HG02623 (cell line): ENCODE measurements at regions not wholly inside any gene's neighbourhood (a gene's known extent, or its start where the extent isn't known, plus 50 kb on each side); places are given as distances from the start of the nearest gene placed in this dataset.

ENCODE experiments used
- ATAC-seq: cut with Tn5 transposase; IDR thresholded peaks from one replicate; pipeline ENCODE4 v1.9.1; 2021; ENCODE audit warnings: moderate library complexity; ENCODE audit not compliant: unreplicated experiment

DNA sequence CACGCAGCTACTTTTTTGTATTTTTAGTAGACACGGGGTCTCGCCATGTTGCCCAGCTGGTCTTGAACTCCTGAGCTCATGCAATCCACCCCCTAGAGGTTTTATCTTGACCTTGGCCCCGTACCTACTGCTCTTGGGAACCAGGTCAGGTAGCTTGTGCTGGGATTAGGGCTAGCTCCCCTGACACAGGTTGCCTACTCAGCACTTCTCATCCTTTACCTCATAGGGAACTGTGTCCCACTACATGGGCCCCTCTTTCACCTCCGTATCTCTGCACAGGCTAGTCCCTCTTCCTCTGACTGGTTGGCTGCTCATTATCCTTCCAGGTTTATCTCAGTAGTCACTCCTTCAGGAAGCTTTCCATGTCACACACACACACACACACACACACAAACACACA lies 58.0 kb upstream of the ITPRID1 start:
- no peak for ATAC-seq

DNA sequence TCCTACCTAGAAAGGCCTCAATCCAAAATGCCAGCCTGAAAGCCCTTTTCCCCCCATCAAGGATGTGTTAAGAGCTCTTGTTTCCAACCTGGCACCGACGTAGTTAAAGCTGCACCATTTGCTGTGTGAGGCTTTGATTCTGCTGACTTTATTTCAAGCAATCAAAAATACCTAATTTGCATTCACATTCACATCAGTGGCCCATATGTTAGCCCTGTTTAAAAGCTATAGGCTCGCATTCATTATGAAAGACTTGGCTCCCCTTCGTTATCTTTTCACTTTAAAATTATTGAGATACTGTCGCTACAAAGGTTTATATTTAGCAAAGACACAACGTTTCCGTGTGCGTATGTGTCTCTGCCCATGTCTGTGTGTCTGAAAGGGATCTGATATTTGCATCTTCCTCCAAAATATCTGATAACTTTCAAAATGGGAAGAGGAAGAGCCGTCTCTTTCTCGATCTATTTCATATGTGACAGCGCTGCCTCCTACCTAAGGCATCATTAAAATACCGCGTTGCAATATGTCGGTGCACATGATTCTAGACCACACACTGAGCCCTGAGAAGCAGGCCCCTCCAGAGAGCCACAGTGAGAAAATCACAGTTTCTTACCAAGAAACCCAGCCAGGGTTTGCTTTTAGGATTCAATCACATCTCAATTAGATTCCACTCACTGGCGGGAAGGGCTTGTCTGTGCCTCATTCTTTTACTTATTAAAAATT lies 57.1 kb upstream of the ITPRID1 start:
- no peak for ATAC-seq

DNA sequence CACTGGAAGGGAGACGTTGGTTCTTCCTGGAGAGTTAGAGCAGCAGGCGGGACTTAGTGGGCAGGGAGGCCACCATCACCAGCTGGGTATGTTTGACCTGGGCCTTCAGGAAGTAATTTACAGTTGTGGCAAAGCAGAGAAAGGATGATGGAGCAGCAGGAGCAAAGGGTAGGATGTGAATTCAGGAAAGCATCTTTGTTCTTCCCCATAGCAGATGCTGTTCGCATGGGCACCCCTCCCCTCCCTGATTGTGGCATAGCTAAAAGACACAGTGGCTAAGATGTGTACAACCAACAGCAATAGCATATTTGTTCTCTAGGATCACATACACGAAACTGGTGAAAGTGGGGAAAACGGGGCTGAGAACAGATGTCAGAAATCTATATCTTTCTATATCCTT lies 56.3 kb upstream of the ITPRID1 start:
- no peak for ATAC-seq

- ATAC-seq = no peak
Observed at GRCh38 chr7:31458203-31458602, 55.7 kb upstream of the ITPRID1 start.

- no peak for ATAC-seq
Observed at GRCh38 chr7:31462636-31463035, 51.3 kb upstream of the ITPRID1 start.
